GM23338 (cell line): ENCODE measurements at regions not wholly inside any gene's neighbourhood (a gene's known extent, or its start where the extent isn't known, plus 50 kb on each side); places are given as distances from the start of the nearest gene placed in this dataset.

ENCODE experiments used
- CREB1 ChIP-seq: fragments of 250-450 bp; sonication (Bioruptor Pico); IDR thresholded peaks from 2 replicates; pipeline ENCODE4 v1.5.0; 2020; ENCODE audit warnings: low read depth, mild to moderate bottlenecking, moderate library complexity
- CTCF ChIP-seq, 2 experiments: fragments of 200-600 bp in 1 of 2; sonication (generic) in 1 of 2; conservative IDR thresholded peaks; 2 replicates each; pipeline versions ENCODE4 v1.5.1 to v1.6.1; 2016 to 2017; ENCODE audit warnings: antibody characterized with exemption in 2 of 2, low read depth in 2 of 2, mild to moderate bottlenecking in 2 of 2, moderate library complexity in 1 of 2
- ETS1 ChIP-seq: IDR thresholded peaks from 2 replicates; pipeline ENCODE4 v1.6.1; 2016; ENCODE audit warnings: antibody characterized with exemption
- EZH2 ChIP-seq: fragments of 200-600 bp; sonication (generic); IDR thresholded peaks from one replicate; pipeline ENCODE4 v1.8.0; 2017; ENCODE audit warnings: antibody characterized with exemption, mild to moderate bottlenecking, low read depth; ENCODE audit not compliant: unreplicated experiment
- EZH2phosphoT487 ChIP-seq: fragments of 200-600 bp; sonication (generic); IDR thresholded peaks from one replicate; pipeline ENCODE4 v1.8.1; 2018; ENCODE audit warnings: antibody characterized with exemption; ENCODE audit not compliant: unreplicated experiment
- JUNB ChIP-seq: IDR thresholded peaks from one replicate; pipeline ENCODE4 v1.6.1; 2016; ENCODE audit warnings: antibody characterized with exemption; ENCODE audit not compliant: unreplicated experiment
- NANOG ChIP-seq: IDR thresholded peaks from 2 replicates; pipeline ENCODE4 v1.6.1; 2016; ENCODE audit warnings: antibody characterized with exemption, borderline replicate concordance
- POLR2AphosphoS5 ChIP-seq: IDR thresholded peaks from 2 replicates; pipeline ENCODE4 v1.6.1; 2016; ENCODE audit warnings: antibody characterized with exemption, low read depth
- REST ChIP-seq: IDR thresholded peaks from one replicate; pipeline ENCODE4 v1.6.1; 2018; ENCODE audit warnings: antibody characterized with exemption; ENCODE audit not compliant: unreplicated experiment
- ZNF331 ChIP-seq: fragments of 250-450 bp; sonication (Bioruptor Pico); IDR thresholded peaks from 2 replicates; pipeline ENCODE4 v1.5.0; 2020; ENCODE audit warnings: low read depth, mild to moderate bottlenecking, moderate library complexity

GRCh38 chr6:44622956-44623355 lies 235.4 kb downstream of the CDC5L start:
- no peak for TF ChIP-seq EZH2
- TF ChIP-seq CTCF (conservative IDR thresholded peaks at IDR 0.05; ENCODE audit: low read depth in 2 of 2): no peak
- no peak for TF ChIP-seq JUNB
- TF ChIP-seq POLR2AphosphoS5: no peak
- TF ChIP-seq ZNF331 (CRISPR knock-in tag): no peak
- TF ChIP-seq NANOG: no peak
- TF ChIP-seq REST: no peak
- TF ChIP-seq EZH2phosphoT487: no peak
- TF ChIP-seq CREB1: no peak
- no peak for TF ChIP-seq ETS1
